Ovary (tissue), 7 donors: ENCODE measurements at regions not wholly inside any gene's neighbourhood (a gene's known extent, or its start where the extent isn't known, plus 50 kb on each side); places are given as distances from the start of the nearest gene placed in this dataset.

Experiments used
- DNase-seq, 5 donors: peaks; one replicate each; pipeline ENCODE4 v3.0.0-alpha.2; 2019 to 2020
- H3K27ac ChIP-seq, 2 donors: fragments of 200-600 bp; one replicate each; pipeline versions ENCODE4 v1.5.1 to v1.8.0; 2019 to 2022
- H3K27me3 ChIP-seq: fragments of 200-600 bp; one replicate; pipeline ENCODE4 v1.8.0; 2022
- H3K36me3 ChIP-seq: fragments of 200-600 bp; sonication (generic); one replicate; pipeline ENCODE4 v1.5.1; 2019
- H3K4me1 ChIP-seq: one replicate; pipeline ENCODE4 v1.8.1; 2013; ENCODE audit warnings: mild to moderate bottlenecking, moderate library complexity; ENCODE audit not compliant: insufficient read depth
- H3K4me3 ChIP-seq: fragments of 200-600 bp; sonication (generic); one replicate; pipeline ENCODE4 v1.5.1; 2017
- H3K9me3 ChIP-seq, 2 donors: fragments of 200-600 bp in 1 of 2; sonication (generic) in 1 of 2; one replicate each; pipeline versions ENCODE4 v1.5.1 to v1.8.1; 2013 to 2019; ENCODE audit warnings: mild to moderate bottlenecking in 1 of 2, moderate library complexity in 1 of 2
- CTCF ChIP-seq, 3 donors: fragments of 450-650 bp in 2 of 3; fragments of 200-600 bp in 1 of 3; IDR thresholded peaks; one replicate each; pipeline versions ENCODE4 v1.5.1 to v1.8.0; 2016 to 2022; ENCODE audit warnings: antibody characterized with exemption in 3 of 3, mild to moderate bottlenecking in 1 of 3
- EP300 ChIP-seq: sonication (generic); formaldehyde crosslinking; IDR thresholded peaks from one replicate; pipeline ENCODE4 v1.6.1; 2017; ENCODE audit warnings: antibody characterized with exemption
- POLR2A ChIP-seq: fragments of 450-650 bp; IDR thresholded peaks from one replicate; pipeline ENCODE4 v1.6.1; 2017; ENCODE audit warnings: antibody characterized with exemption, mild to moderate bottlenecking, moderate library complexity
- WGBS, 3 donors: extraction: QIAGEN DNeasy Blood & Tissue Kit in 1 of 3; methylation state at CpG; one replicate each; pipeline versions ENCODE4 v1.1.5 to v1.1.7; 2013 to 2017; 5-methylcytosine and 5-hydroxymethylcytosine counted together
- intact Hi-C, 4 donors: fragments of 100-400 bp; cut with DNase I; formaldehyde crosslinking; loops; one replicate each; pipeline versions ENCODE4 v1.11.0 to v1.15.1; 2022 to 2023
- donor health status: DM: no; HTN: no; CAD: no; lungs with moderate emphysema.
- donor health status: DM: no; HTN: no; CAD: no.
- donor health status: Bipolar disorder and iron deficiency.
- donor health status: DM: no; HTN: no; CAD: no.
- donor health status: DM: yes; HTN: yes; CAD: no.

DNA sequence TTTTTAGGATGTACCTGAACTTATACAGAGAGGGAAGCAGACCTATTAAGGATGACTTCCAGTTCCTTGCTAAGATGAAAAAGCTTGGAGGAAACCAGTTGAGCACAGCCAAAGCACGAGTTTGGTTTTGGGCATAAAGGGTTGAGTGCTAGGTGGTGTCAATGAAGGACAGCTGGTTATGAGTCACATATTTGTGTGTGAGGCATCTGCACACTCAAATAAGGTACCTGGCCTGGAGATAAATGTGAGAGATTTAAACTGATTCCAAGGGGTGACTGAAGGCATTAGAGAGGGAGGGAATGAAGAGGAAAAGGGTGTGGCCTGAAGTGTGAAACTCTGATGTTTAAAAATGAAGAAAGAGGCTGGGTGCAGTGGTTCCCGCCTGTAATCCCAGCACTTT is 486.7 kb downstream of the DIPK2A start:
- WGBS, 3 donors: 95 to 99% (median 96%) methylated on average over 2 of the region's 2 CpGs
- Histone ChIP-seq H3K9me3 (no peaks in the 10 kb centered on the region), H3K4me3 (no peak overlapping the region), H3K4me1 (no peaks in the 10 kb centered on the region), H3K27me3 (no peaks in the 10 kb centered on the region), H3K36me3 (no peaks in the 10 kb centered on the region), H3K27ac (no peak overlapping the region)
- intact Hi-C loops: no loop called here
- TF ChIP-seq POLR2A: no peak
- TF ChIP-seq CTCF (IDR thresholded peaks at IDR 0.05): no peak
- TF ChIP-seq EP300: no peak
- no peak for DNase-seq

DNA sequence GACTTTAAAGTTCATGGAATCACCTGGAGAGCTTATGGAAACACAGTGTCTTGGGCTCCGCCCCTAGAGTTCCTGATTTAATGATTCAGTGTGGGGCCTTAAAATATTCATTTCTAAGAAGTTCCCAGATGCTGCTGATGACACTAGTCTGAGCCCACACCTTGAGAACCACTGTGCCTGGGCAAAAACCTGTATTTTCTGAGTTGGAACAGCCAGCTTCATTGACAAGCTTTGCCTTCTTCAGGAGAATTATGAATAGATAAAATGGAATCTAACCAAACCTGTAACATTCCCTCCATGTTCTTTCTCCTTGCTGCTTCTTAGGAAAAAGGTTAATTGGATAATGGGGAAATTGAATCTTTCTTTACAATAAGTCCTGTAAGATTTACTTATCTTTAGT is 490.7 kb downstream of the DIPK2A start:
- H3K9me3 ChIP-seq: no peaks in the 10 kb centered on the region
- H3K4me1 ChIP-seq: no peaks in the 10 kb centered on the region
- 96 to 97% (median 96%) methylated on average over 1 of the region's 1 CpG for WGBS, 3 donors
- no peak for DNase-seq
- H3K36me3 ChIP-seq: no peaks in the 10 kb centered on the region
- TF ChIP-seq CTCF (IDR thresholded peaks at IDR 0.05) (no peak), EP300 (no peak), POLR2A (no peak)
- H3K27ac ChIP-seq: no peak overlapping the region
- no peak overlapping the region for H3K4me3 ChIP-seq
- intact Hi-C loops: no loop called here
- H3K27me3 ChIP-seq: no peaks in the 10 kb centered on the region

DNA sequence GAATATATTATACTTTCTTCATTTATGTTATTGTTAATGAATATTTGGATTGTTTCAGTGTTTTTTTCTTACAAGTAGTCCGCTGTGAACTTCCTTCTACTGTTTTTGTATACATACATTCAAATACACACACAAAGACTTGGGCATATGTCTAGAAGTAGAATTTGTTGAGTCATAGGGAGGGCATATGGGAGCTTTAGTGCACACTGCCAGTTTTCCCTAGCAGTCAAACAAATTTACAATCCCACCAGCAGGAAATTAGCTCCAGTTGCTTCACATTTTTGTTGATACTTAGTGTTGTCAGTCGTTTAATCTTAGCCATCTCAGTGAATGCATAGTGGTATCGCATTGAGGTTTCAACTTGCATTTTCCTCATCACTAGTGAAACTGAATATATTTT is 492.3 kb downstream of the DIPK2A start:
- no peak overlapping the region for H3K27ac ChIP-seq
- DNase-seq: no peak
- intact Hi-C loops: no loop called here
- 91 to 96% (median 91%) methylated on average over 3 of the region's 3 CpGs for WGBS, 3 donors
- no peaks in the 10 kb centered on the region for H3K36me3 ChIP-seq
- H3K9me3 ChIP-seq: no peaks in the 10 kb centered on the region
- H3K4me3 ChIP-seq: no peak overlapping the region
- no peak for TF ChIP-seq CTCF (IDR thresholded peaks at IDR 0.05)
- TF ChIP-seq POLR2A: no peak
- TF ChIP-seq EP300: no peak
- H3K27me3 ChIP-seq: no peaks in the 10 kb centered on the region
- H3K4me1 ChIP-seq: no peaks in the 10 kb centered on the region

- no peaks in the 10 kb centered on the region for H3K4me1 ChIP-seq
- no peak overlapping the region for H3K27ac ChIP-seq
- H3K4me3 ChIP-seq: no peak overlapping the region
- H3K27me3 ChIP-seq: no peaks in the 10 kb centered on the region
- intact Hi-C loops: no loop called here
- TF ChIP-seq CTCF (IDR thresholded peaks at IDR 0.05) (no peak), POLR2A (no peak), EP300 (no peak)
- 76 to 80% (median 77%) methylated on average over 1 of the region's 1 CpG for WGBS, 3 donors
- DNase-seq: no peak
- H3K36me3 ChIP-seq: no peaks in the 10 kb centered on the region
- no peaks in the 10 kb centered on the region for H3K9me3 ChIP-seq
Observed at GRCh38 chr3:144466114-144466513, 494.5 kb downstream of the DIPK2A start.

- H3K27ac ChIP-seq: no peak overlapping the region
- H3K4me1 ChIP-seq: no peaks in the 10 kb centered on the region
- no peak overlapping the region for H3K4me3 ChIP-seq
- no peaks in the 10 kb centered on the region for H3K36me3 ChIP-seq
- H3K27me3 ChIP-seq: no peaks in the 10 kb centered on the region
- WGBS, 3 donors: 86 to 95% (median 95%) methylated on average over 2 of the region's 2 CpGs
- no peaks in the 10 kb centered on the region for H3K9me3 ChIP-seq
- TF ChIP-seq POLR2A: no peak
- TF ChIP-seq CTCF (IDR thresholded peaks at IDR 0.05): no peak
- no peak for TF ChIP-seq EP300
- no peak for DNase-seq
- intact Hi-C loops: no loop called here
Observed at GRCh38 chr3:144466540-144466939, 494.9 kb downstream of the DIPK2A start.
